ENCODE measurements at regions not wholly inside any gene's neighbourhood (a gene's known extent, or its start where the extent isn't known, plus 50 kb on each side); places are given as distances from the start of the nearest gene placed in this dataset.

GRCh38 chr4:132587626-132588025 is 561.5 kb upstream of the PCDH10 start:
- intact Hi-C loops (cut with DNase I), result no loop called here
- no peak overlapping the region for H3K4me3 ChIP-seq
- no peaks in the 10 kb centered on the region for H3K27me3 ChIP-seq
- no peak overlapping the region for H3K27ac ChIP-seq
- no peak for TF ChIP-seq POLR2AphosphoS5 (IDR thresholded peaks at IDR 0.05)
- H3K4me1 ChIP-seq, result no peaks in the 10 kb centered on the region
- no peak for DNase-seq
- H3K36me3 ChIP-seq, result no peaks in the 10 kb centered on the region
- no peaks in the 10 kb centered on the region for H3K9me3 ChIP-seq

GRCh38 chr4:132592340-132592739 is 556.8 kb upstream of the PCDH10 start:
- 74 to 84% methylated on average over 13 of the region's 13 CpGs for WGBS, 2 donors
- H3K27ac ChIP-seq, result no peak overlapping the region
- no peak for DNase-seq
- H3K27me3 ChIP-seq, result no peaks in the 10 kb centered on the region
- no peaks in the 10 kb centered on the region for H3K36me3 ChIP-seq
- intact Hi-C loops (cut with DNase I), result no loop called here
- no peaks in the 10 kb centered on the region for H3K9me3 ChIP-seq
- no peak for TF ChIP-seq POLR2AphosphoS5 (IDR thresholded peaks at IDR 0.05)
- TF ChIP-seq POLR2A (IDR thresholded peaks at IDR 0.05), result no peak
- TF ChIP-seq EP300 (IDR thresholded peaks at IDR 0.05), result no peak
- TF ChIP-seq, protein P1, sequence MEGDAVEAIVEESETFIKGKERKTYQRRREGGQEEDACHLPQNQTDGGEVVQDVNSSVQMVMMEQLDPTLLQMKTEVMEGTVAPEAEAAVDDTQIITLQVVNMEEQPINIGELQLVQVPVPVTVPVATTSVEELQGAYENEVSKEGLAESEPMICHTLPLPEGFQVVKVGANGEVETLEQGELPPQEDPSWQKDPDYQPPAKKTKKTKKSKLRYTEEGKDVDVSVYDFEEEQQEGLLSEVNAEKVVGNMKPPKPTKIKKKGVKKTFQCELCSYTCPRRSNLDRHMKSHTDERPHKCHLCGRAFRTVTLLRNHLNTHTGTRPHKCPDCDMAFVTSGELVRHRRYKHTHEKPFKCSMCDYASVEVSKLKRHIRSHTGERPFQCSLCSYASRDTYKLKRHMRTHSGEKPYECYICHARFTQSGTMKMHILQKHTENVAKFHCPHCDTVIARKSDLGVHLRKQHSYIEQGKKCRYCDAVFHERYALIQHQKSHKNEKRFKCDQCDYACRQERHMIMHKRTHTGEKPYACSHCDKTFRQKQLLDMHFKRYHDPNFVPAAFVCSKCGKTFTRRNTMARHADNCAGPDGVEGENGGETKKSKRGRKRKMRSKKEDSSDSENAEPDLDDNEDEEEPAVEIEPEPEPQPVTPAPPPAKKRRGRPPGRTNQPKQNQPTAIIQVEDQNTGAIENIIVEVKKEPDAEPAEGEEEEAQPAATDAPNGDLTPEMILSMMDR (IDR thresholded peaks at IDR 0.05), result no peak
- no peak overlapping the region for H3K4me3 ChIP-seq
- no peaks in the 10 kb centered on the region for H3K4me1 ChIP-seq

DNA sequence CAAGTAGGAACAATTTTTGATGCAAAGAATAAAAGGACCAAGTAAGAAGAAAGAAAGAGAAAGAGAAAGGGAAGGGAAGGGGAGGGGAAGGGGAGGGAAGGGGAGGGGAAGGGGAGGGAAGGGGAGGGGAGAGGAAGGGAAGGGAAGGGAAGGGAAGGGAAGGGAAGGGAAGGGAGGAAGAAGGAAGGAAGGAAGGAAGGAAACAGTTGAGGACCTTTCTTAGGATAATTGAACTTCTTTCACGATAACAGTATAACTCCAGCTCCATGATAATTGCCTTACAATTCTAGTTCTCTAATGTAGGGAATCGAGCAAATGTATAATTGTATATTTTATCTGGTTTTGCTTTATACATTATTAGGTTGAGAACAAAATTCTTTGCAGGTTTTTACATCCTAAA is 556.2 kb upstream of the PCDH10 start:
- H3K36me3 ChIP-seq, result no peaks in the 10 kb centered on the region
- DNase-seq, result no peak
- WGBS, 2 donors, result 80 to 84% methylated on average over 2 of the region's 2 CpGs

DNA sequence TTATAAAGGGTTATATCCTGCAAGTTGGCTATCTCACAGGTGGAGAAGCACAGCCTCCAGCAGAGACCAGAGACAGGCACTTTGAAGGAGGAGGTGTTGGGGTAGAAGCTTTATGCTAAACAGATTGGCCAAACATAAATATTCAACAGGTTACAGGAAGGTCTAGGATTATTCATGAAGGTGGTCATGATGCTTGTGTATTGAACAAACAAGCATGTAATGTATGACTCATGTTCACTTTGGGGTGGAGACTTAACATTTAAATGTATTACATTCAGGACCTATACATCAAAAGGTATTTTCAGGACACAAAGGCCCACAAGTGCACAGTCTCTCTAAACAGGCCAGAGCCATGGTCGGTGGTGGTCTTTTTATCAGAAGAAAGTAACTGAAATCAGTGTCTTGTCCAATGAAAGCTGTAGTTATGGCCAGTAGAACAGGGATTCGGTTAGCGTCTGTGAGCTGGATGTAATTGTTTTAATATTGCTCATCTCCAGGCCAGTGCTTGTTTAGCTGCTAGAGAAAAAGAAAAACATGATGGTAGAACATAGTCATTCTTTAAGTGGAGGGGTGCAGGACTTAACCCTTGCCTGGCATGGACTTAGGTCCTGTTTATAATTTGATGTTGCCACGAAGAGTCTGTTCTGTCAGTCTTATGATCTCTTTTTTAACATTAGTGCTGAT is 555.2 kb upstream of the PCDH10 start:
- Histone ChIP-seq H3K27me3 (no peaks in the 10 kb centered on the region), H3K9me3 (no peaks in the 10 kb centered on the region), H3K36me3 (no peaks in the 10 kb centered on the region), H3K4me3 (no peak overlapping the region), H3K4me1 (no peaks in the 10 kb centered on the region), H3K27ac (no peak overlapping the region)
- TF ChIP-seq, protein P1 (IDR thresholded peaks at IDR 0.05), result no peak
- TF ChIP-seq POLR2A (IDR thresholded peaks at IDR 0.05), result no peak
- no peak for DNase-seq
- intact Hi-C loops (cut with DNase I), result no loop called here
- WGBS, 2 donors, result 57 to 63% methylated on average over 4 of the region's 4 CpGs

More for the DNA sequence above, 556.2 kb upstream of the PCDH10 start:
- no peak overlapping the region for H3K4me3 ChIP-seq
- no peaks in the 10 kb centered on the region for H3K9me3 ChIP-seq
- TF ChIP-seq EP300 (IDR thresholded peaks at IDR 0.05), result no peak
- TF ChIP-seq POLR2A (IDR thresholded peaks at IDR 0.05), result no peak
- intact Hi-C loops (cut with DNase I), result no loop called here
- no peaks in the 10 kb centered on the region for H3K27me3 ChIP-seq
- H3K27ac ChIP-seq, result no peak overlapping the region
- H3K4me1 ChIP-seq, result no peaks in the 10 kb centered on the region

GRCh38 chr4:132596186-132596585 is 552.9 kb upstream of the PCDH10 start:
- no peaks in the 10 kb centered on the region for H3K36me3 ChIP-seq
- H3K27ac ChIP-seq, result no peak overlapping the region
- H3K4me1 ChIP-seq, result no peaks in the 10 kb centered on the region
- H3K9me3 ChIP-seq, result no peaks in the 10 kb centered on the region
- WGBS, 2 donors, result 90 to 91% methylated on average over 1 of the region's 1 CpG
- intact Hi-C loops (cut with DNase I), result no loop called here
- TF ChIP-seq, protein P1 (IDR thresholded peaks at IDR 0.05), result no peak
- TF ChIP-seq POLR2AphosphoS5 (IDR thresholded peaks at IDR 0.05), result no peak
- no peaks in the 10 kb centered on the region for H3K27me3 ChIP-seq
- no peak overlapping the region for H3K4me3 ChIP-seq
- DNase-seq, result no peak

DNA sequence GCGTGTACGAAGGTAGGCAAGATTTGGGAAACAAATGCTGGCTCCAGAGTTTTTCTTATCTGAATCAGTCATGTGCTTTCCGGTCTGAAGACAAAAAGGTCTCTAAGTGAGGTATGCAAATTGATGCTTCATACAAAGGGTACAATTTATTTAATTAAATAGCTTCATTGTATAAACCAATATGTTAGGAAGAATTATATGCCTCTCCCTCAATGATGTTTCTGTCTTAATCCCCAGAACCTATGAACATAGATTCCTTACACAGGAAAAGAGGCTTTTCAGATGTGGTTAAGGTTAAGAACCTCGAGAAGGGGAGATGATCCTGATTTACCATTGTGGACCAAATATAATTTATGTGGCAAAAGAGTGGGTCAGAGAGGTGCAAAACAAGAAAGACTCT is 543.5 kb upstream of the PCDH10 start:
- no peak for DNase-seq
- Histone ChIP-seq H3K36me3 (no peaks in the 10 kb centered on the region), H3K27me3 (no peaks in the 10 kb centered on the region), H3K4me3 (no peak overlapping the region), H3K9me3 (no peaks in the 10 kb centered on the region), H3K27ac (no peak overlapping the region), H3K4me1 (no peaks in the 10 kb centered on the region)
- 59 to 62% methylated on average over 4 of the region's 4 CpGs for WGBS, 2 donors
- intact Hi-C loops (cut with DNase I), result no loop called here
- TF ChIP-seq, protein P1 (IDR thresholded peaks at IDR 0.05), result no peak
- no peak for TF ChIP-seq POLR2A (IDR thresholded peaks at IDR 0.05)
- no peak for TF ChIP-seq POLR2AphosphoS5 (IDR thresholded peaks at IDR 0.05)
- no peak for TF ChIP-seq EP300 (IDR thresholded peaks at IDR 0.05)

Data from sigmoid colon (tissue), 6 donors.